HG02623 (cell line): ENCODE measurements at regions not wholly inside any gene's neighbourhood (a gene's known extent, or its start where the extent isn't known, plus 50 kb on each side); places are given as distances from the start of the nearest gene placed in this dataset.
"Not testable (repeated sequence)": the region's sequence is repeated elsewhere in the genome, so short reads cannot be mapped to it uniquely, and the experiment has no call there.

ENCODE experiments used
- ATAC-seq: cut with Tn5 transposase; IDR thresholded peaks from one replicate; pipeline ENCODE4 v1.9.1; 2021; ENCODE audit warnings: moderate library complexity; ENCODE audit not compliant: unreplicated experiment

DNA sequence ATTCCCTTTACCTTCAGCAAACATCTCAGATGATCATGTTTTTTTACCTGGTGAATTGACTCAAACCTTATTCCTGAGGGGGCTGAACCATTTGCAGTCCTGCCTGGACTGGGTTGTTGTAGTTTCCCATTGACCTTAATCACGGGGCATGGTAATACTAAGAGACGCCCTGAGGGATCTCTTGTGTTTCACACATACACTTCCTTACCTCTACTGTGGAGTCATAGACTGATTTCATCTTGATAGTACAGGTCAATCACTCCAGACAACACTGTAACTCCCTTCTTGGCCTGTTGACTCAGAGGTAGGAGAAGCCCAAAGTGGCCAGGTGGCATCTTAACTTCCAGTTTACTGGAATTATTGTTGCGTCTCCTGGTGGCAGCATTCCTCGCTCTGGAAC, 1064.0 kb upstream of the PCDH10 start:
- no peak for ATAC-seq

DNA sequence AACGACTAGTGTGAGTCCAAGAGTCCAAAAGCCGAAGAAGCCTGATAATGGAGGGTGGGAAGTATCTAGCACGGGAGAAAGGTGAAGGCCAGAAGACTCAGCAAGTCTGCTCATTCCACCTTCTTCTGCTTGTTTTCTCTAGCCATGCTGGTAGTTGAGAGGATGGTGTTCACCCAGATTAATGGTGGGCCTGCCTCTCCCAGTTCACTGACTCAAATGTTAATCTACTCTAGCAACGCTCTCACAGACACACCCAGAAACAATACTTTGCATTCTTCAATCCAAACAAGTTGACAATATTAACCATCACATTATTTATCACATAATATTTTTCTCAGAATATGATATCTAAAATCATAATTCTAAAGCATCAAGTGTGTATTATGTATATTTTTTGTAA, 1055.1 kb upstream of the PCDH10 start:
- ATAC-seq: no peak

DNA sequence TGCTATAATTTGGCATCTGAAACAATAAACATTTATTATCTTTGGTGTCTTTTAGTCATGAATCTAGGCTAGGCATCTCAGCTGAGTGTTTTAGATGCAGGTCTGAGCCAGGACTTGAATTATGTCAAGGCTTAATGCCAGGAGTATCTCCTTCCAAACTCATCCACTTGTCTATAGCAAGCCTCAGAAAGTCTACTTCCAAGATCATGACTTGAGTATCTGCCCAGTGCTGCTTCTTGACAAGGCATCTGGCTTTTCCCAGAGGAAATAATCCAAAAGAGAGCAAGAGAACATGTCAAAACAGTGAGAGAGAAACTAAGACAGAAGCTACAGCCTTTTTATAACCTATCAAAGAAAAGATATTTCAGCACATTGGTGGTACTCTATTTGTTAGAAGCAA, 1052.1 kb upstream of the PCDH10 start:
- no peak for ATAC-seq

- no peak for ATAC-seq
These were observed 1047.6 kb upstream of the PCDH10 start for GRCh38 chr4:132101526-132101925.

GRCh38 chr4:132108784-132109183, 1040.3 kb upstream of the PCDH10 start:
- no peak for ATAC-seq

GRCh38 chr4:132114885-132115284, 1034.2 kb upstream of the PCDH10 start:
- ATAC-seq: no peak

GRCh38 chr4:132122741-132123140, 1026.4 kb upstream of the PCDH10 start:
- ATAC-seq: not testable (repeated sequence)

DNA sequence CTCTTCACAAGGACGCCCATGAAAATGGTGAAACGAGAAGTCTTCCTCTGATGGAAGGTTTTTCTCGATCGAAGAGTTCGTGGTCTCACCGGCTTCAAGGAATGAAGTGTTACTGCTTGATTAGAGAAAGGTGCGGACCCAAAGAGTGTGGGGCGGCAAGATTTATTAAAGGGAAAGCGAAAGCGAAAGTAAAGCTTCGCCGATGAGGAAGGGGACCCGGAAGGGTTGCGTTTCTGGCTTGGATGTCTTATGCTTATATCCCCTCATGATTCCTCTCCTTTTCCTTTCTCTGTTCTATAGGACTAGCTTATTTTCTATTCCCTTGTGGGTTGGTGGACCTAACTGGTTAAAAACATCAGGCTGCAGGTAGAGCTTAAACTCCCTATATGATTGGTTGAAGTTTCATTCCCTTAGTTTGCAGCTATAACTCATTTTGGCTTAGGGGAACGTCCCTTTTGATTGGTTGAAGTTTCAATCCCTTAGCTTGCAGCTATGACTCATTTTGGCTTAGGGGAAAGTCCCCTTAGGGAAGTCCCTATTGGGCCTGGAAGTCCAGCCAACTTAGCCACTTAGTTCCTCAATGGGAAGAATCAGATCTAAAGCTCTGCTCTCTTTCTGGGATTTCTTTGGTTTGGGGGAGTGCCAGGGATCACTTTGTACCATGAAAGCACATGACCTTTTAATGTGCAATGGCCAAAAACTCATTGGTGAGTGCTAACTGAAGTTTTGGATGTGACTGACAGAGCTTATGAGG, 1025.0 kb upstream of the PCDH10 start:
- no peak for ATAC-seq

GRCh38 chr4:132124624-132124974, 1024.5 kb upstream of the PCDH10 start:
- ATAC-seq: no peak

DNA sequence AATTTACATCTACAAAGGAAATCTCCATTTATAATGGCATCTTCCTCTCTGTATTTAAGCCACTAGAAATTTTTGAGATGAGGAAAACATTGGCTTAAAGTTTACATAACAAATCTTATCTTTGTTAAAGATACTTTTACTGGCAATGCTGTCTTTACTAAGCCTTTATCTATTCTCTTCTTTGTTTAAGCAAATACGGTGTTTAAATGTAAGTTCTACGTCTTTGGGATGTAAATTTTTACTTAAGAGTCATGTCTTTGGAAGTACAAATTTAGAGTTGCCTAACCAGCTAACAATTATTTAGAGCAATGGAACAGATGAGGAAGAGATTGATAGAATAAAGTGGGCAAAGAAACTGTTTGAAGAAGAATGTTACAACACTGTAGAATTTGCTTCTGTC, 1024.0 kb upstream of the PCDH10 start:
- no peak for ATAC-seq

DNA sequence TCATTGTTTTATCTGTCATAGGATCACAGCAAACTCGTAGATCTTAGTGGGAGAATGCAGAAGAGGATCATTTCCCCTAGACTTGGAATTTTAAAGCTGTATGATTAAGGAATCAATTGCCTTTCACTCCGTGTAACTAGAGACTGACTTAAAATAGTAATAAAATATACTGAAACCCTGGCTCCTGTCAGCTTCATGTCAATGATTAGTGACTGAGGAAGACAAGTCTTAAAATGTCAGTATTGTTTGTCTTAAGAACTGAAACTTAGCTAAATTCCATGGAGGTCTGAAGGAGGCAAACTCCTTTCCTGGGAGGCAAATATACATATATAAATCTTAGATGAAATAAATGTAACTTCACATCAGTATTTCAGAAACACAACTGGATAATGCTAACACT, 1016.7 kb upstream of the PCDH10 start:
- no peak for ATAC-seq

- ATAC-seq: no peak
These were observed 979.4 kb upstream of the PCDH10 start for GRCh38 chr4:132169660-132170059.

- ATAC-seq: no peak
These were observed 969.1 kb upstream of the PCDH10 start for GRCh38 chr4:132180020-132180427.

DNA sequence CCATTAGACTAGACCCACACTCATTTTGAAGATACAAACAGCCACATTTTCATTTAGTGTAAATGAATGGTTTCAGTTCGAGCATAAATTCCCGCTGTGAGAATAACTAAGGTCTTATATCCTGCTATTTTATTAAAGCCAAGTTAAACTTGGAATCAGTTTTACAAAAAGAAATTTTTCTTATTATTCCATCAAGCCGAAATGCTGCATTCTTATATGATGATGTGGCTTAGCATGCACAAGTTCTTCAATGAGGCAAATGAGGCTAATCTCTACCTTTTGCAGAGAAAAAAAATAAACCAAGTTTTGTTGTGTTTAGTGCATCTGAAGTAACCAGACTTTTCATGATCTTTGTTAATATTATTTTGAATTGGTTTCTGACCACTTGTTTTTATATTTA, 953.9 kb upstream of the PCDH10 start:
- ATAC-seq: no peak

- ATAC-seq: no peak
These were observed 945.5 kb upstream of the PCDH10 start for GRCh38 chr4:132203618-132204017.

- no peak for ATAC-seq
These were observed 934.6 kb upstream of the PCDH10 start for GRCh38 chr4:132214519-132214918.

GRCh38 chr4:132218406-132218805, 930.7 kb upstream of the PCDH10 start:
- no peak for ATAC-seq

DNA sequence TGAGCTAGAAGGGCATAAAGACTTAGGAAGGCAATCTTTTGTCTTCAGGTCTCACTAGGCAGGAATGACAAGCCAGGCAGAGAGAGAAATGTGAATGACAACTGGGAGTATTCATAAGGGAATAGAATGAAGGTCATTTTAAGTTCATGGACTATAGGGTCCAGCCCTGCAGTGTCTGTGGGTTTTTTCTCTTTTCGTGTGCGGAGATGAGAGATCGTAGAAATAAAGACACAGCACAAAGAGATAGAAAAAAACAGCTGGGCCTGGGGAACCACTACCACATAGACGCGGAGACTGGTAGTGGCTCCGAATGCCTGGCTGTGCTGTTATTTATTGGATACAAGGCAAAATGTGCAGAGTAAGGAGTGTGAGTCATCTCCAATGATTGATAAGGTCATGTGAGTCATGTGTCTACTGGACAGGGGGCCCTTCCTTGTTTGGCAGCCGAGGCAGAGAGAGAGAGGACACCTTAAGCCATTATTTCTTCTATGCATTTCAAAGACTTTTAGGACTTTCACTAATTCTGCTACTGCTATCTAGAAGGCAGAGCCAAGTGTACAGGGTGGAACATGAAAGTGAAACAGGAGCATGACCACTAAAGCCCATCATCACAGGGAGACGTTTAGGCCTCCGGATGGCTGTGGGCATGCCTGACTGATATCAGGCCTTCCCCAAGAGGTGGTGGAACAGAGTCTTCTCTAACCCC, 921.8 kb upstream of the PCDH10 start:
- no peak for ATAC-seq

DNA sequence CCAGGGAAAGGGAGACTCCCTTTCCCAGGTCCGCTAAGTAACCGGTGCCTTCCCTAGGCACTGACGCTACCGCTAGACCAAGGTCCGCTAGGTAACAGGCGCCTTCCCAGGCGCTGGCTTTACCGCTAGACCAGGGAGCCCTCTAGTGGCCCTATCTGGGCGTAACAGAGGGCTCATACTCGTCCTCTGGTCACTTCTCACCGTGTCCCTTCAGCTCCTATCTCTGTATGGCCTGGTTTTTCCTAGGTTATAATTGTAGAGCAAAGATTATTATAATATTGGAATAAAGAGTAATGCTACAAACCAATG, 921.3 kb upstream of the PCDH10 start:
- not testable (repeated sequence) for ATAC-seq

DNA sequence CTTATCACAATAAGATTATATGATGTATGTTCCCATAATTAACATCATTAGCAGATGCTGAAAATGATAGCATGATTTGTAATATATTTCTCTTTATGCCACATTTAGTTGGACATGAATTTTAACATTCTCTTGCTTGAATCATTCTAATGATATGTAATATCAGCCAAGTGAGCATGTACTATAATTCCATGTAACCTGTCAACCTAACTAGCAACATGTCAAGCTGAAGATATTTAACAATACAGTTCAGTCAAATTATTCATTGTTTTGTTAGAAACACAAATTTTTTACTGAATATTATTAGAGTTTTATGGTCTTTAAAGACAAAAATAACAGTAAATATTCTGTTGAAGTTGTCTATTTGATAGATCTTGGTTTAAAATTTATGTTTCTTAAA, 920.4 kb upstream of the PCDH10 start:
- no peak for ATAC-seq

- no peak for ATAC-seq
These were observed 919.1 kb upstream of the PCDH10 start for GRCh38 chr4:132230025-132230424.

DNA sequence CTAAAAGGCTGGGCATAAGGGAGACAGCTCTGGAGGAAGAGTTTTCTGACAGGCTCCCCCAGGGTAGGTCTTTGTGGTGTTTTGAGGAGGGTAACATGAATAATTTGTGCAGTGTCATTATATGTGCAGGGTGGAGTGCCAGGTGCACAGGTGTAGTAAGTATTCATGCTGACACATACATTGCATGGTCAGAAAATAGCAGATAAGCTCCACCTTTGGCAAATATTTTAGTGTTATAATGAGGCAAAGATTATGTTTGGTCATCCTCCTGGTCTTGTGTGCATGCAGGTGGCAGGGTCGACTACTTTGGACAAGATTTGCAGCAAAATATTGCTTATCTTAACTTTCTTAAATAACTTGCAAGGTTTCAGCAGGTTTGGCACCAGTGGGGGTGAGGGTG, 910.4 kb upstream of the PCDH10 start:
- no peak for ATAC-seq

- no peak for ATAC-seq
These were observed 909.0 kb upstream of the PCDH10 start for GRCh38 chr4:132240081-132240480.
